GM21723 (cell line): ENCODE measurements at regions not wholly inside any gene's neighbourhood (a gene's known extent, or its start where the extent isn't known, plus 50 kb on each side); places are given as distances from the start of the nearest gene placed in this dataset.
"Not testable (repeated sequence)": the region's sequence is repeated elsewhere in the genome, so short reads cannot be mapped to it uniquely, and the experiment has no call there.

Experiments
- ATAC-seq: cut with Tn5 transposase; IDR thresholded peaks from one replicate; pipeline ENCODE4 v1.9.1; 2021; ENCODE audit warnings: mild to moderate bottlenecking, moderate library complexity; ENCODE audit not compliant: unreplicated experiment

GRCh38 chr17:16888413-16889087 is 83.4 kb downstream of the TNFRSF13B start:
- no peak for ATAC-seq

- ATAC-seq, result no peak
These were observed 84.3 kb downstream of the TNFRSF13B start for GRCh38 chr17:16887523-16888095.

GRCh38 chr17:16886655-16887322 is 85.1 kb downstream of the TNFRSF13B start:
- ATAC-seq, result peak; percentile 75

GRCh38 chr17:16885204-16885603 is 86.7 kb downstream of the TNFRSF13B start:
- ATAC-seq, result not testable (repeated sequence)

- not testable (repeated sequence) for ATAC-seq
These were observed 89.0 kb downstream of the TNFRSF13B start for GRCh38 chr17:16882926-16883265.

GRCh38 chr17:16882243-16882925 is 89.5 kb downstream of the TNFRSF13B start:
- no peak for ATAC-seq

GRCh38 chr17:16881239-16881924 is 90.5 kb downstream of the TNFRSF13B start:
- no peak for ATAC-seq

GRCh38 chr17:16880843-16881230 is 91.1 kb downstream of the TNFRSF13B start:
- ATAC-seq, result no peak

- no peak for ATAC-seq
These were observed 91.6 kb downstream of the TNFRSF13B start for GRCh38 chr17:16880121-16880842.

- no peak for ATAC-seq
These were observed 92.2 kb downstream of the TNFRSF13B start for GRCh38 chr17:16879686-16880085.

- no peak for ATAC-seq
These were observed 93.3 kb downstream of the TNFRSF13B start for GRCh38 chr17:16878606-16879005.

GRCh38 chr17:16878084-16878483 is 93.8 kb downstream of the TNFRSF13B start:
- no peak for ATAC-seq

- no peak for ATAC-seq
These were observed 94.8 kb downstream of the TNFRSF13B start for GRCh38 chr17:16877099-16877498.

GRCh38 chr17:16875662-16876061 is 96.3 kb downstream of the TNFRSF13B start:
- no peak for ATAC-seq

GRCh38 chr17:16874216-16874615 is 97.7 kb downstream of the TNFRSF13B start:
- not testable (repeated sequence) for ATAC-seq

- ATAC-seq, result no peak
These were observed 98.5 kb downstream of the TNFRSF13B start for GRCh38 chr17:16873174-16874035.

- ATAC-seq, result no peak
These were observed 99.4 kb downstream of the TNFRSF13B start for GRCh38 chr17:16872351-16873173.

- ATAC-seq, result not testable (repeated sequence)
These were observed 100.3 kb downstream of the TNFRSF13B start for GRCh38 chr17:16871446-16872190.
